Adrenal gland (tissue), 9 donors: ENCODE measurements at regions not wholly inside any gene's neighbourhood (a gene's known extent, or its start where the extent isn't known, plus 50 kb on each side); places are given as distances from the start of the nearest gene placed in this dataset.

ENCODE experiments used
- DNase-seq, 7 donors: peaks; one replicate each; pipeline ENCODE4 v3.0.0-alpha.2; 2019 to 2020
- H3K27ac ChIP-seq, 5 donors: fragments of 200-600 bp; sonication (generic) in 4 of 5; 1 replicate in 3 of 5; 2 replicates in 2 of 5; pipeline versions ENCODE4 v1.5.1 to v1.8.0; 2016 to 2020; ENCODE audit warnings: mild to moderate bottlenecking in 1 of 5
- H3K27me3 ChIP-seq: fragments of 200-600 bp; 2 replicates; pipeline ENCODE4 v1.8.0; 2021
- H3K36me3 ChIP-seq, 2 donors: fragments of 200-600 bp; replicated peaks in 1 of 2; 1 replicate in 1 of 2; 2 replicates in 1 of 2; pipeline versions ENCODE4 v1.5.1 to v1.8.0; 2018 to 2022
- H3K4me1 ChIP-seq, 2 donors: fragments of 200-600 bp; replicated peaks in 1 of 2; 1 replicate in 1 of 2; 2 replicates in 1 of 2; pipeline versions ENCODE4 v1.5.1 to v1.8.0; 2018 to 2021
- H3K4me3 ChIP-seq, 4 donors: fragments of 200-600 bp; sonication (generic) in 3 of 4; one replicate each; pipeline ENCODE4 v1.5.1; 2016 to 2018
- H3K9me3 ChIP-seq, 3 donors: fragments of 200-600 bp; sonication (generic) in 1 of 3; replicated peaks in 1 of 3; 1 replicate in 2 of 3; 2 replicates in 1 of 3; pipeline versions ENCODE4 v1.5.1 to v1.8.0; 2016 to 2021
- CTCF ChIP-seq, 6 experiments: fragments of 450-650 bp in 4 of 6; fragments of 200-600 bp in 2 of 6; sonication (generic) in 1 of 6; IDR thresholded peaks; 1 replicate in 5 of 6; 2 replicates in 1 of 6; pipeline versions ENCODE4 v1.5.1 to v1.8.0; 2016 to 2021; ENCODE audit warnings: antibody characterized with exemption in 6 of 6, mild to moderate bottlenecking in 2 of 6, moderate library complexity in 1 of 6
- POLR2A ChIP-seq, 2 donors: fragments of 450-650 bp; IDR thresholded peaks; one replicate each; pipeline ENCODE4 v1.6.1; 2017; ENCODE audit warnings: antibody characterized with exemption in 2 of 2, mild to moderate bottlenecking in 2 of 2, moderate library complexity in 1 of 2
- WGBS, 4 donors: extraction: QIAGEN DNeasy Blood & Tissue Kit in 2 of 4; methylation state at CpG; one replicate each; pipeline versions ENCODE4 v1.1.5 to v1.1.7; 2013 to 2017; 5-methylcytosine and 5-hydroxymethylcytosine counted together
- intact Hi-C, 2 donors: fragments of 100-400 bp; cut with DNase I; formaldehyde crosslinking; loops; one replicate each; pipeline versions ENCODE4 v1.14.1 to v1.15.0; 2022 to 2023
- donor health status: healthy with polysubstance abuse.
- donor health status: Bipolar disorder and iron deficiency.
- donor health status: DM: yes; HTN: yes; CAD: no.
- donor health status: DM: no; HTN: no; CAD: no.
- donor health status: DM: no; HTN: no; CAD: no.

- WGBS, 4 donors, result 33 to 47% (median 42%) methylated on average over 2 of the region's 2 CpGs
- TF ChIP-seq POLR2A (IDR thresholded peaks at IDR 0.05) (no peak), CTCF (IDR thresholded peaks at IDR 0.05) (no peak)
- Histone ChIP-seq H3K27ac (no peak overlapping the region), H3K36me3 (no peaks in the 10 kb centered on the region), H3K9me3 (no peaks in the 10 kb centered on the region), H3K27me3 (peaks cover 5% of the 10 kb centered on the region), H3K4me3 (no peak overlapping the region), H3K4me1 (no peaks in the 10 kb centered on the region)
- intact Hi-C loops, result no loop called here
- no peak for DNase-seq
These were observed 151.3 kb upstream of the KCND3 start for GRCh38 chr1:112140743-112141142.

GRCh38 chr1:112141301-112141700 is 151.8 kb upstream of the KCND3 start:
- no peaks in the 10 kb centered on the region for H3K4me1 ChIP-seq
- intact Hi-C loops, result no loop called here
- no peaks in the 10 kb centered on the region for H3K9me3 ChIP-seq
- no peak for DNase-seq
- no peak overlapping the region for H3K27ac ChIP-seq
- TF ChIP-seq CTCF (IDR thresholded peaks at IDR 0.05) (no peak), POLR2A (IDR thresholded peaks at IDR 0.05) (no peak)
- H3K4me3 ChIP-seq, result no peak overlapping the region
- 38 to 65% (median 52%) methylated on average over 4 to 5 of the region's 5 CpGs for WGBS, 4 donors
- peaks cover 5% of the 10 kb centered on the region for H3K27me3 ChIP-seq
- no peaks in the 10 kb centered on the region for H3K36me3 ChIP-seq

GRCh38 chr1:112141923-112142322 is 152.5 kb upstream of the KCND3 start:
- H3K4me1 ChIP-seq, result no peaks in the 10 kb centered on the region
- no peak for DNase-seq
- TF ChIP-seq CTCF (IDR thresholded peaks at IDR 0.05) (no peak), POLR2A (IDR thresholded peaks at IDR 0.05) (no peak)
- no peaks in the 10 kb centered on the region for H3K9me3 ChIP-seq
- H3K27ac ChIP-seq, result no peak overlapping the region
- H3K36me3 ChIP-seq, result no peaks in the 10 kb centered on the region
- peaks cover 5% of the 10 kb centered on the region for H3K27me3 ChIP-seq
- H3K4me3 ChIP-seq, result no peak overlapping the region
- WGBS, 4 donors, result 64 to 76% (median 69%) methylated on average over 4 of the region's 4 CpGs
- intact Hi-C loops, result no loop called here

- no peaks in the 10 kb centered on the region for H3K4me1 ChIP-seq
- DNase-seq, result peak in 1 of 7 donors; percentile 14
- H3K27me3 ChIP-seq, result peaks cover 5% of the 10 kb centered on the region
- no peaks in the 10 kb centered on the region for H3K9me3 ChIP-seq
- H3K27ac ChIP-seq, result no peak overlapping the region
- TF ChIP-seq CTCF (IDR thresholded peaks at IDR 0.05) (no peak), POLR2A (IDR thresholded peaks at IDR 0.05) (no peak)
- H3K36me3 ChIP-seq, result no peaks in the 10 kb centered on the region
- intact Hi-C loops, result no loop called here
- 53 to 58% (median 56%) methylated on average over 9 to 10 of the region's 10 CpGs for WGBS, 4 donors
- no peak overlapping the region for H3K4me3 ChIP-seq
These were observed 154.5 kb upstream of the KCND3 start for GRCh38 chr1:112143871-112144441.
